ENCODE measurements at regions not wholly inside any gene's neighbourhood (a gene's known extent, or its start where the extent isn't known, plus 50 kb on each side); places are given as distances from the start of the nearest gene placed in this dataset.

DNA sequence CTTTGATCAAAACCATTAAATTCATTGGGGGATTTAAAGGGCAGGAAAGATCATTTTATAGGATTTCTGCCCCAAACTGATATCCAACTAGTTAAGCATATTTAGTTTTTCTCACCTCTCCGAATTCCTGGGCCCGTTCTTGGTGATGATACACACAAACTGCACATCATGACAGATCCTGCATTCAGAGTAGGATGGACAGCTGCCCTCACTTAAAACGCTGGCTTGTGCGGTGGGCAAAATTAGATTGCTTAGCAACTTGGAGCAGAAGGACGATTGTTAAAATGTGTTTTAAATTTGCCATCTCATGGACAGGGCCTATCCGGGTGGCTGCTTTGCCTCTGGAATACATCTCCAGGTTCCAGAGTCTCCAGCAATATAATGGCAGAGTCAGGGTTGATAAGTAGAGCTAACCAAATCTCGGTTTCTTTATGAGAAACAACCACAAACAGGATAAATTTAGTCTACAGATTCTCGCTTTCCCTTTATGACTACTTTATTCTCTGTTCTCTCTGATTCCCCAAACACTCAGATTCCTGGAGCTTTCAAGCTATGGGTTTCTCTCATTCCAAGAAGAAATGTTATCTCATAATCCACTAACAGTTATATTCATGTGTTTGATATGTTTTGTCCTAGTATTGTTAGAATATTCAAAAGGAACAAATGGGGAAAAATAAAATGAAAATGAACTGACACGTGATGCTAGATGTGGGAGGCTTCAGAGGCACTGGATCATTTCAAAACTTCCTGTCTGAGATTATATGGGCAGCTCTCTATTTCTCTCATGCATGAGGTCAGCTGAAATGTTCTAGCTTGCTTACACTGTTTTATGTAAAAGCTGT lies 1014.1 kb upstream of the SEMA6D start:
- TF ChIP-seq, protein P1, sequence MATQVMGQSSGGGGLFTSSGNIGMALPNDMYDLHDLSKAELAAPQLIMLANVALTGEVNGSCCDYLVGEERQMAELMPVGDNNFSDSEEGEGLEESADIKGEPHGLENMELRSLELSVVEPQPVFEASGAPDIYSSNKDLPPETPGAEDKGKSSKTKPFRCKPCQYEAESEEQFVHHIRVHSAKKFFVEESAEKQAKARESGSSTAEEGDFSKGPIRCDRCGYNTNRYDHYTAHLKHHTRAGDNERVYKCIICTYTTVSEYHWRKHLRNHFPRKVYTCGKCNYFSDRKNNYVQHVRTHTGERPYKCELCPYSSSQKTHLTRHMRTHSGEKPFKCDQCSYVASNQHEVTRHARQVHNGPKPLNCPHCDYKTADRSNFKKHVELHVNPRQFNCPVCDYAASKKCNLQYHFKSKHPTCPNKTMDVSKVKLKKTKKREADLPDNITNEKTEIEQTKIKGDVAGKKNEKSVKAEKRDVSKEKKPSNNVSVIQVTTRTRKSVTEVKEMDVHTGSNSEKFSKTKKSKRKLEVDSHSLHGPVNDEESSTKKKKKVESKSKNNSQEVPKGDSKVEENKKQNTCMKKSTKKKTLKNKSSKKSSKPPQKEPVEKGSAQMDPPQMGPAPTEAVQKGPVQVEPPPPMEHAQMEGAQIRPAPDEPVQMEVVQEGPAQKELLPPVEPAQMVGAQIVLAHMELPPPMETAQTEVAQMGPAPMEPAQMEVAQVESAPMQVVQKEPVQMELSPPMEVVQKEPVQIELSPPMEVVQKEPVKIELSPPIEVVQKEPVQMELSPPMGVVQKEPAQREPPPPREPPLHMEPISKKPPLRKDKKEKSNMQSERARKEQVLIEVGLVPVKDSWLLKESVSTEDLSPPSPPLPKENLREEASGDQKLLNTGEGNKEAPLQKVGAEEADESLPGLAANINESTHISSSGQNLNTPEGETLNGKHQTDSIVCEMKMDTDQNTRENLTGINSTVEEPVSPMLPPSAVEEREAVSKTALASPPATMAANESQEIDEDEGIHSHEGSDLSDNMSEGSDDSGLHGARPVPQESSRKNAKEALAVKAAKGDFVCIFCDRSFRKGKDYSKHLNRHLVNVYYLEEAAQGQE (IDR thresholded peaks at IDR 0.05; ENCODE audit: low read depth): no peak
- TF ChIP-seq TCF12 (IDR thresholded peaks at IDR 0.05; ENCODE audit: low read depth): no peak
- TF ChIP-seq, protein P2, sequence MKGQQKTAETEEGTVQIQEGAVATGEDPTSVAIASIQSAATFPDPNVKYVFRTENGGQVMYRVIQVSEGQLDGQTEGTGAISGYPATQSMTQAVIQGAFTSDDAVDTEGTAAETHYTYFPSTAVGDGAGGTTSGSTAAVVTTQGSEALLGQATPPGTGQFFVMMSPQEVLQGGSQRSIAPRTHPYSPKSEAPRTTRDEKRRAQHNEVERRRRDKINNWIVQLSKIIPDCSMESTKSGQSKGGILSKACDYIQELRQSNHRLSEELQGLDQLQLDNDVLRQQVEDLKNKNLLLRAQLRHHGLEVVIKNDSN (IDR thresholded peaks at IDR 0.05): no peak
- TF ChIP-seq TEAD4 (IDR thresholded peaks at IDR 0.05): no peak
- TF ChIP-seq, protein P3, sequence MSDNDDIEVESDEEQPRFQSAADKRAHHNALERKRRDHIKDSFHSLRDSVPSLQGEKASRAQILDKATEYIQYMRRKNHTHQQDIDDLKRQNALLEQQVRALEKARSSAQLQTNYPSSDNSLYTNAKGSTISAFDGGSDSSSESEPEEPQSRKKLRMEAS (IDR thresholded peaks at IDR 0.05): no peak
- TF ChIP-seq TAF1 (IDR thresholded peaks at IDR 0.05; ENCODE audit: low read depth): no peak

DNA sequence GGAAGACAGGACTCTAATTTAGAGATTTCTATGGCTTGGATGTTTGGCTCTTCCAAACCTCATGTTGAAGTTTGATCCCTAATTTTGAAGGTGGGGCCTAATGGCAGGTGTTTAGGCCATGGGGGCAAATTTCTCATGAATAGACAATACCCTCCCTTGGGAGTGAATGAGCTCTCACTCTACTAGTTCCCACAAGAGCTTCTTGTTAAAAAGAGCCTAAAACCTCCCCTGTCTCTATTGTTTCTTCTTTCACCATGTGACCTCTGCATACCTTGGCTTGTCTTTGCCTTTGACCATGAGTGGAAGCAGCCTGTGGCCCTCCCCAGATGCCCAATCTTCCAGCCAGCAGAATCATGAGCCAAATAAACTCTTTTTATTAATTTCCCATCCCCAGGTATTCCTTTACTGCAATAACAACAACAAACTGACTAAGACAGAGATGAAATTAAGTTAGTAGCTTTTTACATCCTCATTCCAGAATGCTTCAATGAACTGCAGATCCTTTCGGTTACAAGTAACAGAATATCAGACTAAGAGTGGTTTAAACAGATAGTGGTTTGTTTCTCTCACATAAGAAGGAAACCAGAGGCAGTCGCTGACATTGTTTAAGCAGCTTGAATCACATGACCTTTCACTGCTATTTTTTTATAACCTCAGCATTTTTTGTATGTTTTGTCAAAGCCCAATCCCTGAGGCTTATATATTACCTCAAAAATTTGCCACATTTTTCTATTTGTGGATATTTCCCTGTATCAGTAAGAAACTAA lies 1013.3 kb upstream of the SEMA6D start:
- no peak for TF ChIP-seq CREB1 (IDR thresholded peaks at IDR 0.05; ENCODE audit: low read depth)
- TF ChIP-seq TCF12 (IDR thresholded peaks at IDR 0.05; ENCODE audit: low read depth): no peak
- TF ChIP-seq, protein P3 (IDR thresholded peaks at IDR 0.05): no peak
- TF ChIP-seq CEBPB (IDR thresholded peaks at IDR 0.05): no peak
- TF ChIP-seq YY1 (IDR thresholded peaks at IDR 0.05; ENCODE audit: low read depth): no peak
- TF ChIP-seq EGR1 (IDR thresholded peaks at IDR 0.05): no peak
- TF ChIP-seq FOXM1 (IDR thresholded peaks at IDR 0.05; ENCODE audit: borderline replicate concordance, low read depth): no peak
- TF ChIP-seq, protein P2 (IDR thresholded peaks at IDR 0.05): no peak
- no peak for TF ChIP-seq ZBTB7A (IDR thresholded peaks at IDR 0.05; ENCODE audit: low read depth)
- no peak for TF ChIP-seq RAD21 (IDR thresholded peaks at IDR 0.05; ENCODE audit: low read depth)
- no peak for TF ChIP-seq EP300 (IDR thresholded peaks at IDR 0.05; ENCODE audit: borderline replicate concordance)
- TF ChIP-seq TEAD4 (IDR thresholded peaks at IDR 0.05): no peak
- TF ChIP-seq TAF1 (IDR thresholded peaks at IDR 0.05; ENCODE audit: low read depth): no peak
- TF ChIP-seq, protein P1 (IDR thresholded peaks at IDR 0.05; ENCODE audit: low read depth): no peak
- no peak for TF ChIP-seq NFIC (IDR thresholded peaks at IDR 0.05)

DNA sequence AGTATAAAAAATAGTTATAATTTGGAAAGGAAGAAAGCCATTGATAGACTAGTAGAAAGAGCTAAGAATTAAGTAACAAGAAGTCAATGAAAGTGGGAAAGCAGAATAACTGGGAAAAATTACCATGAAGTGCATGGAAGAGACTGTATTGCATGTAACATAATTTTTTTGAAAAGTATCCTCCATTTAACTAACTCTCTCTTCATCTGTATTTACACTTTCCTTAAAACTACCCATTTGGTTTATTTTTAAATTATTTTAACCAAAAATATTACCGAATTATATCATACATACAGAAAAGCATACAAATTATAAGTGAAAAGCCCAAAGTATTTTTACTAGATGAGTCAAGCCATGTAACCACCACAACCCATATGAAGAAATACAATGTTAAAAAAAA lies 1009.9 kb upstream of the SEMA6D start:
- TF ChIP-seq, protein P3 (IDR thresholded peaks at IDR 0.05): no peak
- no peak for TF ChIP-seq NFIC (IDR thresholded peaks at IDR 0.05)
- TF ChIP-seq CEBPB (IDR thresholded peaks at IDR 0.05): no peak
- no peak for TF ChIP-seq CREB1 (IDR thresholded peaks at IDR 0.05; ENCODE audit: low read depth)
- TF ChIP-seq, protein P1 (IDR thresholded peaks at IDR 0.05; ENCODE audit: low read depth): no peak
- TF ChIP-seq ZBTB7A (IDR thresholded peaks at IDR 0.05; ENCODE audit: low read depth): no peak
- no peak for TF ChIP-seq TEAD4 (IDR thresholded peaks at IDR 0.05)
- TF ChIP-seq TAF1 (IDR thresholded peaks at IDR 0.05; ENCODE audit: low read depth): no peak
- TF ChIP-seq RAD21 (IDR thresholded peaks at IDR 0.05; ENCODE audit: low read depth): no peak
- no peak for TF ChIP-seq EP300 (IDR thresholded peaks at IDR 0.05; ENCODE audit: borderline replicate concordance)
- TF ChIP-seq, protein P2 (IDR thresholded peaks at IDR 0.05): no peak
- no peak for TF ChIP-seq YY1 (IDR thresholded peaks at IDR 0.05; ENCODE audit: low read depth)
- no peak for TF ChIP-seq TCF12 (IDR thresholded peaks at IDR 0.05; ENCODE audit: low read depth)
- TF ChIP-seq EGR1 (IDR thresholded peaks at IDR 0.05): no peak
- no peak for TF ChIP-seq FOXM1 (IDR thresholded peaks at IDR 0.05; ENCODE audit: borderline replicate concordance, low read depth)
